T-cell (primary cell): ENCODE measurements at regions not wholly inside any gene's neighbourhood (a gene's known extent, or its start where the extent isn't known, plus 50 kb on each side); places are given as distances from the start of the nearest gene placed in this dataset.

Experiments
- ATAC-seq, 4 experiments: fragments of 200-7000 bp in 3 of 4; fragments of 150-1000 bp in 1 of 4; cut with Tn5 transposase; replicated peaks in 1 of 4; 1 replicate in 3 of 4; 2 replicates in 1 of 4; pipeline ENCODE4 v1.10.0; 2021; ENCODE audit warnings: moderate library complexity in 3 of 4, mild to moderate bottlenecking in 2 of 4, moderate number of reproducible peaks in 1 of 4
- CTCF ChIA-PET, 2 donors: fragments of 300-600 bp; sonication (Branson Sonifier 250); formaldehyde crosslinking; loops; one replicate each; lab custom pipeline; 2022; ENCODE audit warnings: antibody characterized with exemption in 2 of 2; lab: Charles Lee
- POLR2A ChIA-PET, 2 donors: fragments of 300-600 bp; sonication (Branson Sonifier 250); formaldehyde crosslinking; loops; one replicate each; lab custom pipeline; 2022; ENCODE audit warnings: antibody characterized with exemption in 2 of 2; lab: Charles Lee
- DNase-seq, 35 experiments: peaks; one replicate each; pipeline versions ENCODE4 v3.0.0 to v3.0.0-alpha.2; 2013 to 2023
- H3K27ac ChIP-seq: one replicate; pipeline ENCODE4 v1.5.1; 2013; ENCODE audit warnings: low read length
- H3K27me3 ChIP-seq, 2 experiments: replicated peaks in 1 of 2; 1 replicate in 1 of 2; 2 replicates in 1 of 2; pipeline versions ENCODE4 v1.6.1 to v1.7.0; 2013; ENCODE audit warnings: low read length in 1 of 2, mixed read lengths in 1 of 2; ENCODE audit not compliant: control insufficient read depth in 2 of 2, insufficient read depth in 2 of 2; ENCODE audit errors: extremely low read depth in 1 of 2
- H3K36me3 ChIP-seq, 2 donors: 1 replicate in 1 of 2; 2 replicates in 1 of 2; pipeline versions ENCODE4 v1.6.1 to v1.7.0; 2013; ENCODE audit warnings: low read length in 1 of 2; ENCODE audit not compliant: control insufficient read depth in 2 of 2, insufficient read depth in 1 of 2; ENCODE audit errors: extremely low read depth in 1 of 2
- H3K4me1 ChIP-seq, 2 experiments: 1 replicate in 1 of 2; 2 replicates in 1 of 2; pipeline versions ENCODE4 v1.6.1 to v1.7.0; 2013; ENCODE audit warnings: low read length in 2 of 2, mixed read lengths in 1 of 2; ENCODE audit not compliant: insufficient read depth in 2 of 2, control insufficient read depth in 1 of 2; ENCODE audit errors: extremely low read depth in 1 of 2
- H3K4me3 ChIP-seq, 2 donors: 1 replicate in 1 of 2; 2 replicates in 1 of 2; pipeline versions ENCODE4 v1.5.1 to v1.7.0; 2013; ENCODE audit warnings: mild to moderate bottlenecking in 2 of 2, low read length in 1 of 2, moderate library complexity in 1 of 2; ENCODE audit not compliant: control insufficient read depth in 1 of 2; ENCODE audit errors: extremely low read depth in 1 of 2
- H3K9me3 ChIP-seq: 2 replicates; pipeline ENCODE4 v1.7.0; 2013
- H3K27ac Mint-ChIP-seq, 2 donors: one replicate each; pipeline ENCODE4 v1.8.0; 2020 to 2021; ENCODE audit warnings: mild to moderate bottlenecking in 2 of 2, mixed read lengths in 2 of 2
- H3K27me3 Mint-ChIP-seq, 2 donors: one replicate each; pipeline ENCODE4 v1.8.0; 2021 to 2022; ENCODE audit warnings: mixed read lengths in 2 of 2
- H3K36me3 Mint-ChIP-seq: one replicate; pipeline ENCODE4 v1.8.0; 2021; ENCODE audit warnings: mixed read lengths
- H3K4me1 Mint-ChIP-seq, 3 donors: one replicate each; pipeline ENCODE4 v1.8.0; 2020 to 2022; ENCODE audit warnings: mixed read lengths in 3 of 3, mild to moderate bottlenecking in 1 of 3
- H3K4me3 Mint-ChIP-seq, 3 donors: one replicate each; pipeline ENCODE4 v1.8.0; 2020 to 2022; ENCODE audit warnings: mild to moderate bottlenecking in 3 of 3, mixed read lengths in 3 of 3, moderate library complexity in 3 of 3
- H3K9me3 Mint-ChIP-seq, 3 donors: one replicate each; pipeline ENCODE4 v1.8.0; 2020 to 2022; ENCODE audit warnings: mixed read lengths in 3 of 3
- WGBS: methylation state at CpG from one replicate; pipeline ENCODE4 v1.1.5; 2013; ENCODE audit warnings: missing lambda C conversion rate; ENCODE audit not compliant: insufficient coverage; 5-methylcytosine and 5-hydroxymethylcytosine counted together

DNA sequence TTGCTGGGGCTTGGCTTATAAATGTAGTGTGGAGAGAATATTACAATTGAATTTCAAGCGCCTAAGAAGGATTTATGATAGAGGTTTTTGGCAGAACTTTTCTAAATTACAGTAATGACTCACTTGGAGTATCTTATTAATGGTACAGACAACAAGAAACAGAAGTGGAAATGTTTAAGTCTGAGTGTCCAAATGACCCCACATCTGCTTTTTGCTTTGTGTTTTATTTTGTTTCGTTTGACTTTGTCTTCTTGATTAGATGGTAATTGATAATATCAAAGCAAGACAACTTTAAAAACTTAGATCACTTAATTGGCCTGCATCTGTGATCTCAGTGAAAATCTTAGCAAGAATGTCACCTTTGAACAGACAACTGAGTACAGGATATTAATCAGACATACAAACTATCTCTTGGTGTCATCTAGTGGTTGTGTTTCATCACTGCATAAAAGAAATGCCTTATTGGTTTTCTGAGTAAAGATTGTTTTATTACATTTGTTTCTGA, 577.4 kb downstream of the ISL1 start:
- no peaks in the 10 kb centered on the region for H3K27me3 ChIP-seq
- no peak overlapping the region for H3K27ac ChIP-seq
- Mint-ChIP-seq H3K27me3 (no peaks in the 10 kb centered on the region), H3K4me1 (no peaks in the 10 kb centered on the region), H3K27ac (no peak overlapping the region), H3K36me3 (no peaks in the 10 kb centered on the region), H3K9me3 (peaks cover 0 to 2% (median 0%) of the 10 kb centered on the region in 3 donors), H3K4me3 (no peak overlapping the region)
- CTCF ChIA-PET, result no interaction called here
- H3K9me3 ChIP-seq, result no peaks in the 10 kb centered on the region
- POLR2A ChIA-PET, result no interaction called here
- H3K4me3 ChIP-seq, result no peak overlapping the region
- H3K36me3 ChIP-seq, result no peaks in the 10 kb centered on the region
- WGBS, result no CpG with 5 or more reads among the region's 2 CpGs
- DNase-seq, result no peak
- no peaks in the 10 kb centered on the region for H3K4me1 ChIP-seq
- ATAC-seq, result no peak

DNA sequence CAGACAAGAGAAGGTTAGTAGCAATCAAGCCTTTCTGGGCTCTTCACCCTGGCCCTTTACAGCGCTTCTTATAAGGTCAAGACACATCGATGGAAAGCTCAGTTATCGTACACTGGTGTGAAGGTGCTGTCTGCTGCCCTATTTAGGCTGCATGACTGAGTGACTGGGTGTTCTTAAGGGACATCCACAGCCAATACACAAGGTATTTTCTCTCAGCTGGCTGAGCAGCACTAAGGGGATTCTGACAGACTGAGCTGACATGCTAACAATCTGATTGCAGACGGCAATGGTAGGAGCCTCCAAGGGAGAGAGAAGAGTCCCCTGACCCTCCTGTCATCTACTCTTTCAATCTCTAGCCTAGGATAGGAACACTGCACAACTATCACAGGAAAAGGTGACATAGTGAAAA, 577.9 kb downstream of the ISL1 start:
- Mint-ChIP-seq H3K27ac (no peak overlapping the region), H3K4me3 (no peak overlapping the region), H3K27me3 (no peaks in the 10 kb centered on the region), H3K4me1 (no peaks in the 10 kb centered on the region), H3K36me3 (no peaks in the 10 kb centered on the region), H3K9me3 (peaks cover 0 to 2% (median 0%) of the 10 kb centered on the region in 3 donors)
- H3K4me3 ChIP-seq, result no peak overlapping the region
- no peaks in the 10 kb centered on the region for H3K36me3 ChIP-seq
- no peak overlapping the region for H3K27ac ChIP-seq
- POLR2A ChIA-PET, result no interaction called here
- DNase-seq (no peak), ATAC-seq (no peak)
- H3K9me3 ChIP-seq, result no peaks in the 10 kb centered on the region
- 70% methylated on average over 2 of the region's 4 CpGs for WGBS
- H3K4me1 ChIP-seq, result no peaks in the 10 kb centered on the region
- no peaks in the 10 kb centered on the region for H3K27me3 ChIP-seq
- CTCF ChIA-PET, result no interaction called here

DNA sequence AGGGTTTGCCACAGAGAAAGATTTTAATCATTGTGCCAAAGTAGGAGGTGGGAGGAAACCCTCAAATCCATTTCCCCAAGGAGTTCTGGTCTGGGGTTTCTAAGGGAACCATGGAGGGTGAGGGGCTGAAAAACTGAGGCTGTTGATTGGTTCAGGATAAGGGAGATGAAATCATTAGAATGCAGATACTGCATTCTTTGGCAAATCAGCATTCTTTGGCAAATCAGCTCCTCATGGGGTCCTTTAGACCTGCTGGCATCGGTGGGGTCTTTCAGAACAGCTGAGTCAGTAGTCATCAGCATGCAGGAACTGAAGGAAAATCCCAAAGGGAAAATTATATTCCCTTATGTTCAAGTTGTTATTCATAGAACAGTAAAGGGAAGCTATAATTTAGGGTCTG, 585.5 kb downstream of the ISL1 start:
- ATAC-seq (no peak), DNase-seq (no peak)
- Histone ChIP-seq H3K27ac (no peak overlapping the region), H3K36me3 (no peaks in the 10 kb centered on the region), H3K4me3 (no peak overlapping the region), H3K4me1 (no peaks in the 10 kb centered on the region), H3K9me3 (no peaks in the 10 kb centered on the region), H3K27me3 (no peaks in the 10 kb centered on the region)
- H3K36me3 Mint-ChIP-seq, result no peaks in the 10 kb centered on the region
- H3K4me1 Mint-ChIP-seq, result no peaks in the 10 kb centered on the region
- ChIA-PET CTCF (no interaction called here), POLR2A (no interaction called here)
- H3K27me3 Mint-ChIP-seq, result no peaks in the 10 kb centered on the region
- H3K4me3 Mint-ChIP-seq, result no peak overlapping the region
- H3K9me3 Mint-ChIP-seq, result peaks cover 0 to 17% (median 12%) of the 10 kb centered on the region in 3 donors
- 40% methylated on average over 1 of the region's 1 CpG for WGBS
- no peak overlapping the region for H3K27ac Mint-ChIP-seq

DNA sequence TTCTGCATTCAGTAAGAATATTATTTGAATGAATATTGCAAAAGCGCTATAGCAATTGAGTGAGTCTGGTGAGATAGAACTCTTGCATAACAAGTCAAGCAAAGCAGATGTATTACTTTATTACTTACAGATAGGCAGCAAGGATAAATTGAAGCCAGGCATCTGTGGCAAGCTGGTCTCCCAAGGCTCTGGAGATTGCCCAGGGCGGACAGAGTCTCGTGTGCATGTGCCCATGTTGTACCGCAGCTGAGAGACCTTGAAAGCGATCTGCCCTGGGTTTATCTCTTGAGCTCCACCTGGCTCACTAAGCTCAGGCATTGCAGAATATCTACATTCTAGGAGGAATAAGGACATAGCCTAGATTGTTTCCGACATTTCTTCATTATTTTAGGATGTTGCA, 591.6 kb downstream of the ISL1 start:
- CTCF ChIA-PET, result no interaction called here
- Histone ChIP-seq H3K9me3 (no peaks in the 10 kb centered on the region), H3K27ac (no peak overlapping the region), H3K36me3 (no peaks in the 10 kb centered on the region), H3K4me1 (no peaks in the 10 kb centered on the region), H3K4me3 (no peak overlapping the region), H3K27me3 (no peaks in the 10 kb centered on the region)
- POLR2A ChIA-PET, result no interaction called here
- DNase-seq, result no peak
- WGBS, result 98% methylated on average over 4 of the region's 6 CpGs
- Mint-ChIP-seq H3K27ac (no peak overlapping the region), H3K36me3 (no peaks in the 10 kb centered on the region), H3K9me3 (peaks cover 0 to 20% (median 13%) of the 10 kb centered on the region in 3 donors), H3K4me3 (no peak overlapping the region), H3K4me1 (no peaks in the 10 kb centered on the region), H3K27me3 (no peaks in the 10 kb centered on the region)
- no peak for ATAC-seq

DNA sequence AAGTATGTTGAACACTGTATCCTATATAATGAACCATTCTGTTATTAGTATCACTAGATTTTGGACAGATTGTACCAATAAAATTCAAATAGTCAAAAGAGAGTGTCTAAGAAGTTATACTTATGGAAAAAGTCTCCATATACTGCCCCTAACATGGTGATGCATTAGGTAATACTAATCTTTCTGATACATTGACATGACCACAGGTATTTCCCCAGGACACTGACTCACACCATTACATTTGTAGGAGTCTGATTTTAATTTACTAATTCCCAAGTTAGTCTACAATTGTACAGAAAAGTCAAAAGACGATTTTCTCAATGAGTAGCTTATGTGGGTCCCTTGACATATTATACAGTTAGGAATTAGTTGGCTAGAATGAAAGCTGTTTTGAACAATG, 593.8 kb downstream of the ISL1 start:
- H3K4me1 Mint-ChIP-seq, result no peaks in the 10 kb centered on the region
- no CpG with 5 or more reads among the region's 1 CpG for WGBS
- peaks cover 0 to 16% (median 11%) of the 10 kb centered on the region in 3 donors for H3K9me3 Mint-ChIP-seq
- no peaks in the 10 kb centered on the region for H3K27me3 Mint-ChIP-seq
- no peak overlapping the region for H3K4me3 ChIP-seq
- no peak for DNase-seq
- no peak overlapping the region for H3K27ac Mint-ChIP-seq
- H3K4me1 ChIP-seq, result no peaks in the 10 kb centered on the region
- ChIA-PET POLR2A (no interaction called here), CTCF (no interaction called here)
- no peak for ATAC-seq
- H3K4me3 Mint-ChIP-seq, result no peak overlapping the region
- H3K36me3 Mint-ChIP-seq, result no peaks in the 10 kb centered on the region
- H3K36me3 ChIP-seq, result no peaks in the 10 kb centered on the region
- H3K27ac ChIP-seq, result no peak overlapping the region
- no peaks in the 10 kb centered on the region for H3K9me3 ChIP-seq
- no peaks in the 10 kb centered on the region for H3K27me3 ChIP-seq

DNA sequence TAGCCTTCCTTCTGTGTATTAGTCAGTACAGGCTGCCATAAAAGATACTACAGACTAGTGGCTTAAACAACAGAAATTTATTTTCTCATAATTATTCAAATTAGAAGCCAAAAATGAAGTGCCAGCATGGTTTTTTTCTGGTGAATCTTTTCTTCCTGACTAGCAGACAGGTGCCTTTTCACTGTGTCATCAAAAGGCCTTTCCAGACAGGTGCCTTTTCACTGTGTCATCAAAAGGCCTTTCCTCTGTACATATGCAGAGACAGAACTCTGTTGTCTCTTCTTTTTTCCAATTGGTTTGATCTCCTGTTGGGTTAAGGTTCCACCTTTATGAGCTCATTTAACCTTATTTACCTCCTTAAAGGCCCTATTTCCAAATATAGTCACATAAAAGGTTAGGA, 599.9 kb downstream of the ISL1 start:
- POLR2A ChIA-PET, result no interaction called here
- Mint-ChIP-seq H3K9me3 (peaks cover 0 to 4% (median 3%) of the 10 kb centered on the region in 3 donors), H3K27me3 (no peaks in the 10 kb centered on the region), H3K4me1 (no peaks in the 10 kb centered on the region), H3K36me3 (no peaks in the 10 kb centered on the region), H3K4me3 (no peak overlapping the region), H3K27ac (no peak overlapping the region)
- no peak overlapping the region for H3K27ac ChIP-seq
- CTCF ChIA-PET, result no interaction called here
- no peaks in the 10 kb centered on the region for H3K9me3 ChIP-seq
- H3K4me3 ChIP-seq, result no peak overlapping the region
- H3K36me3 ChIP-seq, result no peaks in the 10 kb centered on the region
- H3K27me3 ChIP-seq, result no peaks in the 10 kb centered on the region
- H3K4me1 ChIP-seq, result no peaks in the 10 kb centered on the region
- DNase-seq (no peak), ATAC-seq (no peak)

DNA sequence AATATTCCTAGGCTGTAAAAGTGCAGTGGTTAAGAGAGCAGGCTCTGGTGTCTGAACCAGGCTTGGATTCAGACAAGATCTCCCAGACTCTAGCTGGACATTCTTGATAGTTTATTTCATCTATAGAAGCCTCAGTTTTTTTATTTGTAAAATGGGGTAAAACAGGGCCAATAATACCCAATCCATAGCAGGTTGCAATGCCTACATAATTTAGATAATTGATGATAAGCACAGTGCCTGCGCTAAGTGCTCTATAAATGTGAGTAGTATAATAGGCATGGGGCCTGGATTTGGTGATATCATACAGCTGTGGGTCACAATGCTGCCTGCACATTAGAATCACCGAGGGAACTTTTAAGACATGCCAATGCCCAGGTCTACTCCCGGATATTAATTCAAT, 603.5 kb downstream of the ISL1 start:
- no peak for ATAC-seq
- Mint-ChIP-seq H3K36me3 (no peaks in the 10 kb centered on the region), H3K27ac (no peak overlapping the region), H3K4me3 (no peak overlapping the region), H3K27me3 (no peaks in the 10 kb centered on the region), H3K9me3 (peaks cover 0 to 5% (median 4%) of the 10 kb centered on the region in 3 donors), H3K4me1 (no peaks in the 10 kb centered on the region)
- Histone ChIP-seq H3K27ac (no peak overlapping the region), H3K4me1 (no peaks in the 10 kb centered on the region), H3K27me3 (no peaks in the 10 kb centered on the region), H3K9me3 (no peaks in the 10 kb centered on the region), H3K36me3 (no peaks in the 10 kb centered on the region), H3K4me3 (no peak overlapping the region)
- ChIA-PET CTCF (interaction anchor here in 1 of 2 donors (0.6 kb wide), 1 partner anchor 311 kb away, joined by 3 read pairs; no protein-coding TSS in a partner anchor), POLR2A (no interaction called here)
- 86% methylated on average over 1 of the region's 3 CpGs for WGBS
- no peak for DNase-seq
